ELF-1 (cell line): ENCODE measurements at regions not wholly inside any gene's neighbourhood (a gene's known extent, or its start where the extent isn't known, plus 50 kb on each side); places are given as distances from the start of the nearest gene placed in this dataset.

Experiments
- DNase-seq: peaks from one replicate; pipeline ENCODE4 v3.0.0-alpha.2; 2016; ENCODE audit warnings: low read depth, low spot score

DNA sequence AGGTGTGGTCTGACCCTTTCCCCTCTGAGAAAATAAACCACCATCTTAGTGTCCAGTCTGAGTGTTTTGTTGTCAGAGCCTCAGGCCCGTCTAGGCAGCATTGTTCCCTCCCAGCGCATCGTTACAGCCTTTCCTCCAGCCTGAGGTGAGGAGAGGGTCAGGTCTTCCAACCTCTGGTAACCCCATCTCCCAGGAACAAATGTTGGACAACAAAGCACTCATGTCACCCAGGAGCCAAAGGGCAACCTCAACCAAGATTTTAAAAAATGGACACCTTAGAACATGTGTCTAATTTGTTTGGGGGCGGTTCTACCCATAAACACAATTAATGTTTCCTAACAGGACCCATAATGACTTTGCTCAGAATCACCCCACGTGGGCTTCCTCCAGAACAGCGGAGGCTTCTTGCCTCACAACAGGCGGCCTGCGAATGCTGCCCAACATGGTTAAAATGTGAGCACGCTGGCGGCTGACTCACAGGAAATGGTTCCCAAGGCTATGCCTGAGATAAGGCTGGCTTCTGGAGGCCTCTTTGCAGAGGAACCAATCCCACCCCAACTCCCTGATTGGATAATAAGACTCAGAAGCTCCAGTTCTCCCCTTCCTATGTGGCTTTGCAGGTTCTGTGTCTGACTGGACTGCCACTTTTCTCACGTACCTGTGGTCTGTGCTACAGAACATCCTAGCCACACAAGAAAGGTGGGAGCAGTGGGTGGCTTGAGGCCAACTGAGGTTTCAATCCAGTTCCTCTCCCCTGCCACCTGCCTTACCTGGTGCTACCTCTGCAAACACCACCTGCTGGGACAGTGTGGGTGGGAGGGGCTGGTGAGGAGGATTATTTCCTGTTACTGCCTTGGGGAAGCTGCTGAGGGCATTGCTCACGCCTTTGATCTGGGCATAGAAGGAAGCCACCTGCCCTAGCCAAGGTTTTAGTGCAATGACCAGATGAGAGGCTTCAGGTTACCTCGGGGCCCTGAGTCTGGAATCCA, 108.8 kb downstream of the B3GNT2 start:
- DNase-seq, result peak; percentile 78

DNA sequence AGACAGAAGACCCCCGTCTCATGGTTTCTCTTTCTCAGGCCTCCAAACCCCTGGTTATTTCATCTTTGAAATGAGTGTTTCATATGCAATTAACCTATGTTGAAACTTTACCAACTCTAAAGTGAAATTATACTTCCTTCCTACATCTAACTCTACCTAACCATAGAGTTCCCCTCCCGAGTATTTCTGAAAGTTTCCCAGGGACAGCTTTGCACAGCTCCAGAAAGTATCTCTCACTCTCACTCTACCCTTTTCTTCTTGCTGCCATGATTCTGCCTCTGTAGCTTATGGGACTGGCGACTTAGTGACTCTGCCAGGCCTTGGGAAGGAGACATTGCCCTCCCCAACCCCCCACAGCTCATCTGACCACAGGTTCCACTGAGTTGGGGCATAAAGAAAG, 107.9 kb downstream of the B3GNT2 start:
- DNase-seq, result no peak

DNA sequence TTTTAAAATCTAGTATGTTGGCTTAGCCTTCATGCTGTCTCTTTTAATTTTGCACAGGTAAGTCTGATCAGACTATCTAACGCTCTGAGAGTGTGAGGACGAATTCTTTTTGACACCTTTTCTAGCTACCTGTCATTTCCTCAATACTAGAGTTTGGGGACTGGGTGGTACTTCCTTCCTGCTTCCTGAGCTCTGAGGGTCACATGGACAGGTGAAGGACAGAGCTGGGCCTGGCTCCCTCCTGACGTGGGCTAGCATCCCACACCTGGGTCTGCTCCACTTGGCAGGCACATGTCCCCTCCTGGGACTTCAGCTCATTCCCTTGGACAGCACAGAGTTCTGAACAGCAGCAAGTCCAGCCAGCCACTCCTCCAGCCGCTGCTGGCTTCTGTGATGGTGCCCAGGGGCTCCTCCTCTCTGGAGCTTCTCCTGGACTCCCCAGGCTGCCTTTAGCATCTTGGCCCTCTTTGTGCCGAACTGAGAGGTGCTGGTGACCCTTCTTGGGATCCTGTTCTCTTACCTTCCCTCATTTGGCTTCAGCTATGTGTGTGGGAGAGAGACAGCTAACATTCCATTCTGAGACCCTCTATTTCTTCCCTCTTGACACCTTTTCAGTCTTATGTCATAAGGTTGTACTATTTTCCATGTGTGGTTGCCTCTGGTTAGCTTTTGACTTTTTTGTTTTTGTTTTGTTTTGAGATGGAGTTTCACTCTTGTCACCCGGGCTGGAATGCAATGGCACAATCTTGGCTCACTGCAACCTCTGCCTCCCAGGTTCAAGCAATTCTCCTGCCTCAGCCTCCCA, 106.9 kb downstream of the B3GNT2 start:
- DNase-seq, result no peak

DNA sequence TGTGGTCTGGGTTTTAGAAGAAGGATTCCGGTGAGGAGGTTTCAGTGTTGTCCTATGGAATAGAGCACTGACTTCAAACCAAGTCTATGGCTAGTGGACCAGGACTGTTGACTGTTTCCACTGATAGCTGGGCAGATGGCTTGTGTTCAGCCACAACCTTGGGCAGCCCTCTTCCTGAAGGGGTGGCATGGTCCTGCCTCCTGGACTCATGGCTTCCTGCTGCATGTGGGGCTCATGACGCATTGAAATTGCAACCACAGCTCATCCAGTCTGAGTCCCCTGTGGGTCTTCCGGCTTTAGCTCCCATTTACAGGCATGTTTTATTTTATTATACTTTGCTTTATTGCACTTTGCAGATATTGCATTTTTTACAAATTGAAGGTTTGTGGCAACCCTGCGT, 105.0 kb downstream of the B3GNT2 start:
- DNase-seq, result no peak

- peak; percentile 62 for DNase-seq
These were observed 101.7 kb downstream of the B3GNT2 start for GRCh38 chr2:62297624-62298010.

DNA sequence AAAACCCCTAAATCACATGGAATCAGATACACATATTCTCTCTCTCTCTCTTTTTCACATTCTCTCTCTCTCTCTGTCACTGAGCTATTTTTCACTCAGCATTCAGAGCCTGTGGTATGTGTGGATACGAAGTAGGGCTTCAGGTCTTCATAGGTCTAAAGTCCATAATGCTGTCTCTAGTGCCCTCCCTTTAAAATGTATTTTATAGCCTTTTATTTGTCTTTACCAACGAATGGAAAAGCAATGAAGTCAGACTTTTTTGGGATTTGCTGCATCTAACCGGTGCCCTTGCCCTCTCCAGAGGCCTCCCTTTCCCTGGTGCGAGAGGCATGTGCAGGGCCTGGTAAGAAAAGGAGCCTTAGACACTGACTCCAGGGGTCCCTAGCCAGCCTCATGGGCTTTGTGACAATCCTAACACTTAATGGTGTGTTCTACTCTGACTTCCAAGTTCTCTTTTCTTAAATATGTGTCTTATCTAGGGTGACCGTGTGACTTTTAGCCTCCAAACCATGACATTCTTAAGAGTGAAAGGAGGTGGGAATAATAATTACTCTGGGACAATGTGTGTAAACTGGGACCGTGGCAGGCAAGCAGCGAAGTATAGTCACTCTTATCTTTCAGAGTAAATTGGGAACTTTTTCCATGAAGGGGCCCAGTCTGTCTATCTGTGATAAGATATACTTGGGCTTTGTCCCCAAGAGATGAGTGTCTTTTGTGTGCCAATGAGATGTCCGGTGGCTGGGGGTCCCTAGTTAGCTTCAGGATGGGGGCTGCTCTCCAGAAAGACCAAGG, 101.1 kb downstream of the B3GNT2 start:
- no peak for DNase-seq

DNA sequence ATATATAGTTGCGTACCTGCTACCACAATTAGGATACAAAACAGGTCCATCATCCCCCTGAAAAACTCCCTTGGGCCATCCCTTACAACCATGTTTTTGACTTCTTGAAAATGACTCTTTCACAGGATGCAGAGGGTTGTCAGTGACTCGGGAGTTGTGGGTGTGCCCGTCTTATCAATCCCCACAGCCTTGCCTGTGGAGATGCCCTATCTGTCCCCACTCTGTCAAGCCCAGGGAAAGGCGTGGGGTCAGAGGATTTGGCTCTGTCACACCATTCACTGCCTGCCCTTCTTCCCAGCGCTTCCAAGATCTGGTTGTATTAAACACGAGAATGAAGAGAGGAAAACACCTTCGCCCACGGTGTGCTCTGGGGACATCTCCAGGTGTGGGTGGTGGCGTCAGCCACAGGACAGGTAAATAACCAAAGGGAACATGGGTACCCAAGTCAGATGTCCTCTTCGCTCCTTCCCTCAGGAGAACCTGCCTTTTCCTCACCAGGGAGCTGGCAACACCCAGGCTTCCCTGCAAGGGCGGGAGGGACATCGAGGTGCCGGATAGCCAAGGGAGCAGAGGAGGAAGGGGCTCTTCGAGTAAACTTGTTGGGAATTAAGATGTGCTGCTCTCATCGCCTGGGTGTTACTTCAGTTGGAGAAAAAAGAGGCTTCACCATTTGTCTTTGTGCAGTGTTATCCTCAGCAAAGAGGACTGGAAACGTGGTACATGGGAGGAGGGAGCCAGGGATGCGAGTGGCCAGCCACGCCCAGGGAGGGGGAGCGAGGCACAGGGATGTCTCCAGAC, 100.3 kb downstream of the B3GNT2 start:
- DNase-seq, result no peak

- peak; percentile 99 for DNase-seq
These were observed 97.8 kb downstream of the B3GNT2 start for GRCh38 chr2:62293490-62294271.

- no peak for DNase-seq
These were observed 97.2 kb downstream of the B3GNT2 start for GRCh38 chr2:62293151-62293489.

DNA sequence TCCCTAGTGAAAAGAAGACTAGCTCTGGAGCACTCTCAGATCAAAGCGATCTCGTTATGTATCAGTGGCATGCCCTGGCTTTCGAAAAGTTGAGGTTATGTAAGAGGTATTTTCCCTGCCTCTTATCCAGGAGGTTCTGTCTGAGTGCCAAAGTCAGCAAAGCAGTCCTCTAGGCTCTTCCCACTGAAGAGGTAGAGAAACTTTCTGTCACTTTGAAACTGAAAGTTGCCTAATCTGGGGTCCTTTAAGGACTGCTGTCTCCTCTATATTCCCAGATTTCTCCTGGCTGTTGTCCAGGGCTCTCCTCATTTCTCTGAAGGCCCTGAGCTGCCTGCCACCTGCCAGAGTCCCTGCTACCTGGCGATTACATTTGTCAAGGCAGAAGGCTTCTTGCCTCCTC, 96.3 kb downstream of the B3GNT2 start:
- DNase-seq, result no peak

GRCh38 chr2:62291517-62292137, 95.7 kb downstream of the B3GNT2 start:
- DNase-seq, result no peak

GRCh38 chr2:62291052-62291451, 95.1 kb downstream of the B3GNT2 start:
- DNase-seq, result no peak

- no peak for DNase-seq
These were observed 92.3 kb downstream of the B3GNT2 start for GRCh38 chr2:62287899-62288880.

- no peak for DNase-seq
These were observed 91.4 kb downstream of the B3GNT2 start for GRCh38 chr2:62287282-62287681.

DNA sequence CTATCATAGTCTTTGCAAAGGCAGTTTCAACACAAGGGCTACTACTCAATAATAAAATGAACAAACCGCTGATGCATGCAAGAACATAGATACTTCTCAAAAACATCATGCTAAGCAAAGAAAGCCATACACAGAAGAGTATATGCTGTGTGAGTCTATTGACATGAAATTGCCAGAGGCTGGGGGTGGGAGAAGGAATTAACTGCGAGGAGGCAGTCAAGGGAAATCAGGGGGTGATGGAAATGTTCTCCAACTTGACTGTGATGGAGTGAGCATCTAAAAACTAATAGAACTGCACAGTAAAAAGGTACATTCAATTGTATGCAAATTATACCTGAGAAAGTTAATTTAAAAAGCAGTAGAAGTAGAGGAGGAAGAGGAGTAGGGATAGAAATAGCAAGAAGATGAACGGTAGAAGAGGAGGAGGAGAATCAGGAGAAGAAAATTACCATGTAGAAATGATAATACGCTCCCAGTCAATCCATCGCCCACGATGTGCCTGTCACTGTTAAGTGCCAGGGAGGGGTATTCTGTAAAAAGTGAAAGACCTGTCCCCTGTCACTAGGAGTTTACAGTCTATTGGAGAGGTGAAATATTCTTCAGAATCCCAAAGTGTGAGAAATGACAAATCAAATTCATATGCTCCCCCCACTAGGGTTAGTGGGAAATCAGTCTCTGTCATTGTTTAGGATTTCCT, 90.3 kb downstream of the B3GNT2 start:
- DNase-seq, result no peak

- no peak for DNase-seq
These were observed 89.1 kb downstream of the B3GNT2 start for GRCh38 chr2:62284980-62285379.

- no peak for DNase-seq
These were observed 88.6 kb downstream of the B3GNT2 start for GRCh38 chr2:62284471-62284870.

DNA sequence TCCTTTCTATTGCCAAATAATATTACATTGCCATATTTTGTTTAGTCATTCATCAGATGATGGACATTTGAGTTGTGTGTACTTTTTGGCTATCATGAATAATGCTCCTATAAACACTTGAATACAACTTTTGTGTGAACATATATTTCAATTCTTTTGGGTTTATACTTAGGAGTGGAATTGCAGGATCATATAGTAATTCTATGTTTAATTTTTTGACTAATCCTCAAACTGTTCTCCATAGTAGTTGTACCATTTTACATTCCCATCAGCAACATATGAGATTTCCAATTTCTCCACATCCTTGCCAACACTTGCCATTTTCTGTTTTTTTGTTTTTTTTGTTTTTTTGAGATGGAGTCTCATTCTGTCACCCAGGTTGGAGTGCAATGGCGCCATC, 87.2 kb downstream of the B3GNT2 start:
- DNase-seq, result no peak
